GM12864 (cell line): ENCODE measurements at regions not wholly inside any gene's neighbourhood (a gene's known extent, or its start where the extent isn't known, plus 50 kb on each side); places are given as distances from the start of the nearest gene placed in this dataset.
"Not testable (repeated sequence)": the region's sequence is repeated elsewhere in the genome, so short reads cannot be mapped to it uniquely, and the experiment has no call there.

ENCODE experiments used
- DNase-seq: peaks from one replicate; pipeline ENCODE4 v3.0.0-alpha.2; 2011; ENCODE audit warnings: low read depth
- H3K4me3 ChIP-seq: 2 replicates; pipeline ENCODE4 v1.5.1; 2011; ENCODE audit warnings: mild to moderate bottlenecking, low read depth, low read length, control low read depth
- CTCF ChIP-seq: IDR thresholded peaks from 2 replicates; pipeline ENCODE4 v1.5.1; 2011; ENCODE audit warnings: low read depth, mild to moderate bottlenecking, moderate library complexity, low read length, control low read depth, inconsistent platforms; ENCODE audit errors: missing control alignments

GRCh38 chrX:40887476-40887875 is 152.1 kb upstream of the MED14 start:
- no peak for DNase-seq
- no peak for TF ChIP-seq CTCF
- H3K4me3 ChIP-seq = no peak overlapping the region

- TF ChIP-seq CTCF = no peak
- H3K4me3 ChIP-seq = no peak overlapping the region
- DNase-seq = no peak
Observed at GRCh38 chrX:40891798-40892197, 156.5 kb upstream of the MED14 start.

- H3K4me3 ChIP-seq = no peak overlapping the region
- no peak for DNase-seq
- no peak for TF ChIP-seq CTCF
Observed at GRCh38 chrX:40893251-40893910, 158.0 kb upstream of the MED14 start.

DNA sequence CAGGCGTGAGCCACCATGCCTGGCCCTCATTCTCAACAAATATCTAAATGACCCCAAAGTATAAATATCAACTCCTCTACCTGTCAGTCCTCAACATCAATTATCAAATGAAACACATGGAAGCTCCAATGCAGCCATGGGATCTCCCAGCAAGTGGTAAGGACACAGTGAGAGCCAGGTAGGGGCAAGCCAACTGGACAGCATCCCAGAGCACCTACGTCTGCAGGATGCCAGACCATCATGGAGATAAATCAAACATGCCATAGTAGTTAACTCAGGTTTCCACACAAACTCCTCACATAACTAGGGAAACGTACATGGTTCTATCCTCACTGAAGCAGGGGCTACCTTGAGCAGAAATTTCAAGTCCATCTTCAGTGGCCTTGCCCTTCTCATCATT is 159.9 kb upstream of the MED14 start:
- no peak for TF ChIP-seq CTCF
- DNase-seq = no peak
- no peak overlapping the region for H3K4me3 ChIP-seq

- no peak for TF ChIP-seq CTCF
- no peak overlapping the region for H3K4me3 ChIP-seq
- no peak for DNase-seq
Observed at GRCh38 chrX:40897718-40898270, 162.5 kb upstream of the MED14 start.

DNA sequence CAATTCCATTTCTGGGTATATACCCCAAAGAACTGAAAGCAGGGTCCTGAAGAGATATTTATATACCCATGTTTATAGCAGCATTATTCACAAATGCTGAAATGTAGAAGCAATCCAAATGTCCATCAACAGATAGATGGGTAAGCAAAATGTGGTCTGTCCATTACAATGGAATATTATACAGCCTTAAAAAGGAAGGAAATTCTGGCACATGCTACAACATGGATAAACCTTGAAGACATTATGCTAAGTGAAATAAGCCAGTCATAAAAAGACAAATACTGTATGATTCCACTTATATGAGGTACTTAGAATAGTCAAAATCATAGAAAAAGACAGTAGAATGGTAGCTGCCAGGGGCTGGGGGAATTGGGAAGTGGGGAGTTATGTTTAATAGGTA is 169.4 kb upstream of the MED14 start:
- not testable (repeated sequence) for DNase-seq, H3K4me3 ChIP-seq

DNA sequence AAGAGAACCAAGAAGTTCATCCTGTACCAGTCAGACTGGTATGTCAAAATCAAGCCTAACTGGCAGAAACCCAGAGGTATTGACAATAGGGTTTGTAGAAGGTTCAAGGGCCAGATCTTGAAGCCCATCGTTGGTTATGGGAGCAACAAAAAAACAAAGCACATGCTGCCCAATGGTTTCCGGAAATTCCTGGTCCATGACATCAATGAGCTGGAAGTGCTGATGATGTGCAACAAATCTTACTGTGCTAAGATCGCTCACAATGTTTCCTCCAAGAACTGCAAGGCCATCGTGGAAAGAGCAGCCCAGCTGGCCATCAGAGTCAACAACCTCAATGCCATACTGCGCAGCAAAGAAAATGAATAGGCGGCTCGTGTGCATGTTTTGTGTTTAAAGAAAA is 172.7 kb upstream of the MED14 start:
- no peak overlapping the region for H3K4me3 ChIP-seq
- no peak for TF ChIP-seq CTCF
- no peak for DNase-seq
